Esophagus muscularis mucosa (tissue), 4 donors: ENCODE measurements at regions not wholly inside any gene's neighbourhood (a gene's known extent, or its start where the extent isn't known, plus 50 kb on each side); places are given as distances from the start of the nearest gene placed in this dataset.

Experiments
- CTCF ChIP-seq, 3 experiments: fragments of 200-600 bp in 2 of 3; fragments of 450-650 bp in 1 of 3; sonication (generic) in 2 of 3; IDR thresholded peaks; one replicate each; pipeline ENCODE4 v1.5.1; 2017 to 2019; ENCODE audit warnings: antibody characterized with exemption in 3 of 3, mild to moderate bottlenecking in 2 of 3, moderate library complexity in 1 of 3
- EP300 ChIP-seq: sonication (generic); formaldehyde crosslinking; IDR thresholded peaks from one replicate; pipeline ENCODE4 v1.6.1; 2017; ENCODE audit warnings: antibody characterized with exemption
- POLR2A ChIP-seq: fragments of 450-650 bp; IDR thresholded peaks from one replicate; pipeline ENCODE4 v1.6.1; 2017; ENCODE audit warnings: antibody characterized with exemption, moderate library complexity, mild to moderate bottlenecking, low read depth
- POLR2AphosphoS5 ChIP-seq, 2 donors: sonication (generic); formaldehyde crosslinking; IDR thresholded peaks; one replicate each; pipeline ENCODE4 v1.6.1; 2017; ENCODE audit warnings: antibody characterized with exemption in 2 of 2

- no peak for TF ChIP-seq POLR2A
- no peak for TF ChIP-seq CTCF (IDR thresholded peaks at IDR 0.05)
- TF ChIP-seq EP300 = no peak
- no peak for TF ChIP-seq POLR2AphosphoS5 (IDR thresholded peaks at IDR 0.05)
Observed at GRCh38 chr2:52260904-52261303, 1229.0 kb upstream of the NRXN1 start.
